ENCODE measurements at regions not wholly inside any gene's neighbourhood (a gene's known extent, or its start where the extent isn't known, plus 50 kb on each side); places are given as distances from the start of the nearest gene placed in this dataset.

GRCh38 chr16:54632322-54633220 lies 298.1 kb upstream of the IRX5 start:
- H3K27ac ChIP-seq: no peak overlapping the region
- intact Hi-C loops (cut with DNase I): no loop called here
- no peak for ATAC-seq
- no peak for DNase-seq
- no peaks in the 10 kb centered on the region for H3K9me3 ChIP-seq
- TF ChIP-seq, protein P1, sequence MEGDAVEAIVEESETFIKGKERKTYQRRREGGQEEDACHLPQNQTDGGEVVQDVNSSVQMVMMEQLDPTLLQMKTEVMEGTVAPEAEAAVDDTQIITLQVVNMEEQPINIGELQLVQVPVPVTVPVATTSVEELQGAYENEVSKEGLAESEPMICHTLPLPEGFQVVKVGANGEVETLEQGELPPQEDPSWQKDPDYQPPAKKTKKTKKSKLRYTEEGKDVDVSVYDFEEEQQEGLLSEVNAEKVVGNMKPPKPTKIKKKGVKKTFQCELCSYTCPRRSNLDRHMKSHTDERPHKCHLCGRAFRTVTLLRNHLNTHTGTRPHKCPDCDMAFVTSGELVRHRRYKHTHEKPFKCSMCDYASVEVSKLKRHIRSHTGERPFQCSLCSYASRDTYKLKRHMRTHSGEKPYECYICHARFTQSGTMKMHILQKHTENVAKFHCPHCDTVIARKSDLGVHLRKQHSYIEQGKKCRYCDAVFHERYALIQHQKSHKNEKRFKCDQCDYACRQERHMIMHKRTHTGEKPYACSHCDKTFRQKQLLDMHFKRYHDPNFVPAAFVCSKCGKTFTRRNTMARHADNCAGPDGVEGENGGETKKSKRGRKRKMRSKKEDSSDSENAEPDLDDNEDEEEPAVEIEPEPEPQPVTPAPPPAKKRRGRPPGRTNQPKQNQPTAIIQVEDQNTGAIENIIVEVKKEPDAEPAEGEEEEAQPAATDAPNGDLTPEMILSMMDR (IDR thresholded peaks at IDR 0.05): no peak
- H3K4me3 ChIP-seq: no peak overlapping the region
- H3K4me1 ChIP-seq: peaks cover 14% of the 10 kb centered on the region
- H3K27me3 ChIP-seq (ENCODE audit: low read depth): no peaks in the 10 kb centered on the region
- no peaks in the 10 kb centered on the region for H3K36me3 ChIP-seq

GRCh38 chr16:54631782-54632181 lies 298.9 kb upstream of the IRX5 start:
- intact Hi-C loops (cut with DNase I): no loop called here
- TF ChIP-seq, protein P1 (IDR thresholded peaks at IDR 0.05): no peak
- ATAC-seq: no peak

GRCh38 chr16:54630284-54630967 lies 300.2 kb upstream of the IRX5 start:
- Histone ChIP-seq H3K27ac (peak overlapping the region; percentile 24), H3K4me3 (no peak overlapping the region), H3K4me1 (peaks cover 14% of the 10 kb centered on the region), H3K36me3 (no peaks in the 10 kb centered on the region), H3K9me3 (no peaks in the 10 kb centered on the region), H3K27me3 (ENCODE audit: low read depth) (no peaks in the 10 kb centered on the region)
- ATAC-seq: peak in 1 of 2 donors; percentile 22
- no peak for DNase-seq
- intact Hi-C loops (cut with DNase I): no loop called here
- TF ChIP-seq, protein P1 (IDR thresholded peaks at IDR 0.05): no peak

More at GRCh38 chr16:54631782-54632181, 298.9 kb upstream of the IRX5 start:
- Histone ChIP-seq H3K36me3 (no peaks in the 10 kb centered on the region), H3K27ac (no peak overlapping the region), H3K9me3 (no peaks in the 10 kb centered on the region), H3K4me1 (peaks cover 14% of the 10 kb centered on the region), H3K27me3 (ENCODE audit: low read depth) (no peaks in the 10 kb centered on the region), H3K4me3 (no peak overlapping the region)
- DNase-seq: no peak

- Histone ChIP-seq H3K27ac (peak overlapping the region; percentile 24), H3K4me3 (no peak overlapping the region), H3K9me3 (no peaks in the 10 kb centered on the region), H3K36me3 (no peaks in the 10 kb centered on the region), H3K4me1 (peaks cover 14% of the 10 kb centered on the region), H3K27me3 (ENCODE audit: low read depth) (no peaks in the 10 kb centered on the region)
- peak; percentile 89 to 91 for ATAC-seq
- TF ChIP-seq, protein P1 (IDR thresholded peaks at IDR 0.05): no peak
- peak; percentile 76 for DNase-seq
- intact Hi-C loops (cut with DNase I): no loop called here
Observed at GRCh38 chr16:54628796-54629625, 301.7 kb upstream of the IRX5 start.

DNA sequence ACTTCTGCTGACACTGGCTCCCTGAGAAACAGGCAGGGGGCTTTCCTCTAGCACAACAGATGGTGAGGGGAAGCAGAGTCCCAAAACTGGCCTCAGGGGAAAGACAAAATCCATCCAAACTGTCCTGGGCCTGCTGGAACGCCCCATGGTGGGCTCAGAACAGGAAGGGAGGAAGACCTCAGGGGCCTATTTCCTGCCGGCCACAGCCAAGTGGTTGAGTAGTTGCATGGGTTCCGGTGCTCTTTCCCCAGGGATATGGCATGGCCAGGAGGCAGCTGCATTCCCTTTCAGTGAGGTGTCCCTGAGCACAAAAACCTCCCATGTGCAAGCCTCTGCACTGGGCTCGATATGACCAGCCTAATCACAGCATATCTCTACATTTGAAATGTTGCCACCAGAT lies 303.0 kb upstream of the IRX5 start:
- DNase-seq (no peak), ATAC-seq (no peak)
- TF ChIP-seq, protein P1 (IDR thresholded peaks at IDR 0.05): no peak
- no peaks in the 10 kb centered on the region for H3K36me3 ChIP-seq
- no peak overlapping the region for H3K27ac ChIP-seq
- intact Hi-C loops (cut with DNase I): no loop called here
- H3K9me3 ChIP-seq: no peaks in the 10 kb centered on the region
- H3K4me1 ChIP-seq: peaks cover 8% of the 10 kb centered on the region
- H3K4me3 ChIP-seq: no peak overlapping the region
- H3K27me3 ChIP-seq (ENCODE audit: low read depth): no peaks in the 10 kb centered on the region

All from lower lobe of right lung (tissue), 2 donors.